WTC11 (cell line): ENCODE measurements at regions not wholly inside any gene's neighbourhood (a gene's known extent, or its start where the extent isn't known, plus 50 kb on each side); places are given as distances from the start of the nearest gene placed in this dataset.

Experiments
- EMX1 ChIP-seq: fragments of 250-450 bp; sonication (Bioruptor Pico); IDR thresholded peaks from 2 replicates; pipeline ENCODE4 v1.8.0; 2021; ENCODE audit warnings: mild to moderate bottlenecking
- ETV6 ChIP-seq: sonication (generic); formaldehyde crosslinking; IDR thresholded peaks from 2 replicates; pipeline ENCODE4 v1.8.1; 2022; ENCODE audit warnings: mild to moderate bottlenecking, missing genetic modification reagents
- FOXP1 ChIP-seq: sonication (generic); formaldehyde crosslinking; IDR thresholded peaks from 2 replicates; pipeline ENCODE4 v1.8.0; 2022; ENCODE audit warnings: missing genetic modification reagents, mild to moderate bottlenecking, moderate library complexity, borderline replicate concordance
- JUN ChIP-seq: sonication (generic); formaldehyde crosslinking; IDR thresholded peaks from 2 replicates; pipeline ENCODE4 v1.8.0; 2023; ENCODE audit warnings: mild to moderate bottlenecking, missing genetic modification reagents
- NR2C2 ChIP-seq: sonication (generic); formaldehyde crosslinking; IDR thresholded peaks from 2 replicates; pipeline ENCODE4 v1.8.0; 2022; ENCODE audit warnings: mild to moderate bottlenecking, missing genetic modification reagents
- ZNF232 ChIP-seq: sonication (generic); formaldehyde crosslinking; IDR thresholded peaks from 2 replicates; pipeline ENCODE4 v1.8.0; 2022; ENCODE audit warnings: mild to moderate bottlenecking, missing genetic modification reagents
- TF ChIP-seq, protein P1 (sequence below): fragments of 200-600 bp; IDR thresholded peaks from 2 replicates; pipeline ENCODE4 v1.8.0; 2022; ENCODE audit warnings: antibody characterized with exemption

DNA sequence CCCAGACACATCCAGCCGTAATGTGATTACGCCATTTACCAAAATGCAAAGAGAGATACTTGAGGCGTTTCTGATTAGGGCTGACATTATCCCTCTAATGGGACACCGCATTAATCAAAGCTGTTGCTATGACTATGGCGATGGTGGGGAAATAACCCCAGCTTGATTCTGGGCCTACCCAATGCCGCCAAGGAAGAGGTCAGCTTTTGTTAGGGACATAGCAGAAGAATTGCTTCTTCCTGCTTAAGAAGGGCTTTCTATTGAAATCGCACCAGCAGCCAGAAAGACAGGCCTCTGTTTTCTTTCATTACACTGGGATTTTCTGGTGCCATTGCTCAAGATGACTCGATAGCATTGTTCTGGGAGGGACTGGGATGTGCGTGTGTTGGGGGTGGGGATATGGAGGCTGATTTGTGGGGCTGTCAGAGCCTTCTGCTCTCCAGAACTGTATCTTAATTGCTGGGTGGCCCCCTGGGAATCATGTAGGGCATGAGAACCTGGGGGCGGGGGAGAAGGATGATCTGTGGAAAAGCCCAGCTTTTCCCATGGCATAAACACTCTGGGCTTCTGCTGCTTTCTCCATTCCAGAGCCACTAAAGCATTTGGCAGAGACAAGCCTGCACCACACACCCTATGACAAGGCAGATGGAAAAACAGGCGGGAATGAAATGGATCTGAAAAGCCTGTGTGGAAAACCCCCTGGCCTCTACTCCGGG is 106.5 kb upstream of the RAD23B start:
- TF ChIP-seq NR2C2 (CRISPR knock-in tag): no peak
- TF ChIP-seq ZNF232 (CRISPR knock-in tag): no peak
- TF ChIP-seq FOXP1 (CRISPR knock-in tag): no peak
- TF ChIP-seq JUN (CRISPR knock-in tag): no peak
- TF ChIP-seq EMX1 (CRISPR knock-in tag): no peak
- TF ChIP-seq, protein P1, sequence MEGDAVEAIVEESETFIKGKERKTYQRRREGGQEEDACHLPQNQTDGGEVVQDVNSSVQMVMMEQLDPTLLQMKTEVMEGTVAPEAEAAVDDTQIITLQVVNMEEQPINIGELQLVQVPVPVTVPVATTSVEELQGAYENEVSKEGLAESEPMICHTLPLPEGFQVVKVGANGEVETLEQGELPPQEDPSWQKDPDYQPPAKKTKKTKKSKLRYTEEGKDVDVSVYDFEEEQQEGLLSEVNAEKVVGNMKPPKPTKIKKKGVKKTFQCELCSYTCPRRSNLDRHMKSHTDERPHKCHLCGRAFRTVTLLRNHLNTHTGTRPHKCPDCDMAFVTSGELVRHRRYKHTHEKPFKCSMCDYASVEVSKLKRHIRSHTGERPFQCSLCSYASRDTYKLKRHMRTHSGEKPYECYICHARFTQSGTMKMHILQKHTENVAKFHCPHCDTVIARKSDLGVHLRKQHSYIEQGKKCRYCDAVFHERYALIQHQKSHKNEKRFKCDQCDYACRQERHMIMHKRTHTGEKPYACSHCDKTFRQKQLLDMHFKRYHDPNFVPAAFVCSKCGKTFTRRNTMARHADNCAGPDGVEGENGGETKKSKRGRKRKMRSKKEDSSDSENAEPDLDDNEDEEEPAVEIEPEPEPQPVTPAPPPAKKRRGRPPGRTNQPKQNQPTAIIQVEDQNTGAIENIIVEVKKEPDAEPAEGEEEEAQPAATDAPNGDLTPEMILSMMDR: no peak
- no peak for TF ChIP-seq ETV6 (CRISPR knock-in tag)
